DMS 273 (cell line): ENCODE measurements at regions not wholly inside any gene's neighbourhood (a gene's known extent, or its start where the extent isn't known, plus 50 kb on each side); places are given as distances from the start of the nearest gene placed in this dataset.
"Not testable (repeated sequence)": the region's sequence is repeated elsewhere in the genome, so short reads cannot be mapped to it uniquely, and the experiment has no call there.

ENCODE experiments used
- DNase-seq: peaks from one replicate; lab custom pipeline; 2025; ENCODE audit not compliant: unreplicated experiment; lab: John Stamatoyannopoulos, UW

DNA sequence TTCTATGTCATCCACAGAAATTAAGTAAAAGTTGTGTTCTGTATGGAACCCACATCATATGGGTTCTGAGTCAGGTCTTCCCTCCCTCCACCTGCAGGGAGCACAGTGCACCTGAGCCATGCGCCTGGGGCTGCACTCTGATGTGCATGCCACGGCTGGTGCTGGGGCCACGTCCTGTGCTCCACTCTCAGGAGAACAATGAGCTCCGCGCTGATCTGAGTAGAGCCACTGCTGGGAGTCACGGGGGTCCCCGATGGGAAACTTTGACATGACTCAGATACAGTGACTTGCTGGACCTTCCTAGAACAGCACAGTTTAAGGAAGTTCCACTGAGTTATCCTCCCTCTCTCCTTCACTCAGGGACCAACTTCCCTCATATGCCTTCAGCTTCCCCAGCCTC is 683.4 kb downstream of the TMEM121 start:
- no peak for DNase-seq

- no peak for DNase-seq
Measured at GRCh38 chr14:106210650-106211049, 684.3 kb downstream of the TMEM121 start.

DNA sequence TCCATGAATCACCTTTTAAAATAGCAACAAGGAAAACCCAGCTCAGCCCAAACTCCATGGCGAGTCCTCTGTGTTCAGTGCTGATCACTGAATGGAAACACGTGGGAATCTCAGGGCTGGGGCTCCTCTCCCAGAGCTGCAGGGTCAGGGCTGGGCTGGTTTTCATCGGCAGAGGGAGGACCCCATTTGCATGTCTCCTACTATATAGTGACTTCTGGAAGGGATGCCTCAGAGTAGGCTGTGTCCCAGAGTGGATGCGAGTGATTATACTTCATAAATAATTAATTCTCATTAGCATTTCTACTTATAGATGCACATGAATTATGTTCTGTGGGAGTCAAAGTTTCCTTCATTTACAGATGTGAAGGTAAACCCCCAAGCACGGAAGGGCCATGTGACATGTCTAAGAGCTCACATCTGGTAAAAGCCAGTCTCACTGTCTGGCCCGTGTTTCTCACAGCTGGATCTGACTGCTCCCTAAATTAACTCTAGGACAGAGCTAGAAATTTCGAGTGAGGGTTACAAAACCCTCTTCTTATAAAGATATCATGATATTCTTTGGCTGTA is 685.0 kb downstream of the TMEM121 start:
- DNase-seq, result no peak

DNA sequence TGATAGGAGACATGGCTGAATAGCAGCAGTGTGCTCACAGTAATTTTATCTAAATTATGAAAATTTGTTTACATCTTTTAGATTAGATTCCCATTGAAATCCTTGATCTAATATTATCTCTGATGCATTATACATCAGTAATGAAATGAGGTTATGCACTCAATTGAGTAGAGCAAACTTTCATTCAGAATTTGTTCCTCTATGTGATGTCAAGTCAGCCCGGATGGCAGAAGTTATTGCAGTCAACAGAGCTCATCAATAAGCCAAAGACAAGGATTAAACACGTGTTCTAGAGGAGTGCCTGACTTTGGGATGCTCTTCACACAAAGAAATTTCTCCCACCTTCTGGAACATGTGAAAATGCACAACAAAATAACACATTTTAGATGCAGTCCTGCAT is 688.8 kb downstream of the TMEM121 start:
- DNase-seq, result no peak

- no peak for DNase-seq
Measured at GRCh38 chr14:106216679-106217078, 690.3 kb downstream of the TMEM121 start.

DNA sequence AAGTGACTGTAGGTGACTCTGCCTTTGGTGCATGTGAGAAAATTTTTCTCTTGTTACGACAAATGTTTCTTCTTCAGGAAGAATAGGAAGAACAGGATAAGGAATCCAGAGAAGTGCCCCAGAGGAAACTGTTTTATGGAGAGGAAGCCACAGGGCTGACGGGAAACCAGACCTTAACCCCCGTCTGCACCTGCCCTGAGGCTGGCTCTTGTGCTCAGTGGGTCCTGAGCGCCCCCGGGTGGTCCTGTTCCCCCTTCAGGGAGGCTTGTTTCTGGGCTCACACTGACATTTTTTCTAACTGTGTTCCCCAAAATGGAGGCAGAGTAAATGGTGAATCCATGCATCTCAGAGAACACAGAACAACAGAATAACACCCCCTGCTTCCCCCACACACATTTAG is 691.8 kb downstream of the TMEM121 start:
- DNase-seq, result no peak

- no peak for DNase-seq
Measured at GRCh38 chr14:106222311-106222710, 695.9 kb downstream of the TMEM121 start.

- no peak for DNase-seq
Measured at GRCh38 chr14:106222731-106223130, 696.3 kb downstream of the TMEM121 start.

DNA sequence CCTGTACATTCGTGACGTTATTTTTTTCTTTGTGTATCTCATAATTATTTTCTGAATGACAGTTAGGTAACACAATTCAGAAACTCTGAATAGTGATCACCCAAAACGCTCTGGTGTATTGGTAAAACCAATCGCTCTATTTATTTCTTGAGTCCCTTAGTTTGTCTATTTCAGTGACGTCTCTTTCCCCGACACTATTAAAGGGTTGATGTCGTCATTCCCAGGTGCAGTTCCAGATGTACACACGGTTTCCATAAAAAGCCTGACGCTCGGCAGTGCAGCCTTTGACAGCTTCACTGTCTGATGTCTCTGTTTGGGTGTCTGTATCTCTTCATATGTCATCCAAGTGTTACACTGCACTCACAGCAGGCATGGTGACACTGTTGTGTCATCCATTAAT is 701.4 kb downstream of the TMEM121 start:
- DNase-seq, result no peak

- no peak for DNase-seq
Measured at GRCh38 chr14:106228541-106229158, 702.3 kb downstream of the TMEM121 start.

- DNase-seq, result no peak
Measured at GRCh38 chr14:106230071-106230470, 703.7 kb downstream of the TMEM121 start.

DNA sequence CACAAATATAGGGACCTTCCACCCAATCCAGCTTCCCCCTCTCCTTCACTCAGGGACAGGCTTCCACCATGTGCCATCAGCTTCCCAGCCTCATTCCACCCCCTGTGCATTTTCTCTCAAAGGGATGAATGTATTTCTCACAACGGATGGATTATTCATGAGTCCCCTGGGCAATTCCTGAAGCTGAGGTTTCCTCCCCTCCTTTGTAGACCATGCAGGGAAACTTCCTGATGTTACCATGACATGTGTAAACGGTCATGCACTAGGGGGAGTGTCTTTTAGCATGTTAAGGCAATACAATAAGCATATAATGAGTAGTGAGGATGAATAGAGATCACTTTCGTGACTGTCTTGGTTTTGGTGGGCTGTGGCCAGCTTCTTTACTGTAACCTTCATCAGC is 706.8 kb downstream of the TMEM121 start:
- DNase-seq, result not testable (repeated sequence)

DNA sequence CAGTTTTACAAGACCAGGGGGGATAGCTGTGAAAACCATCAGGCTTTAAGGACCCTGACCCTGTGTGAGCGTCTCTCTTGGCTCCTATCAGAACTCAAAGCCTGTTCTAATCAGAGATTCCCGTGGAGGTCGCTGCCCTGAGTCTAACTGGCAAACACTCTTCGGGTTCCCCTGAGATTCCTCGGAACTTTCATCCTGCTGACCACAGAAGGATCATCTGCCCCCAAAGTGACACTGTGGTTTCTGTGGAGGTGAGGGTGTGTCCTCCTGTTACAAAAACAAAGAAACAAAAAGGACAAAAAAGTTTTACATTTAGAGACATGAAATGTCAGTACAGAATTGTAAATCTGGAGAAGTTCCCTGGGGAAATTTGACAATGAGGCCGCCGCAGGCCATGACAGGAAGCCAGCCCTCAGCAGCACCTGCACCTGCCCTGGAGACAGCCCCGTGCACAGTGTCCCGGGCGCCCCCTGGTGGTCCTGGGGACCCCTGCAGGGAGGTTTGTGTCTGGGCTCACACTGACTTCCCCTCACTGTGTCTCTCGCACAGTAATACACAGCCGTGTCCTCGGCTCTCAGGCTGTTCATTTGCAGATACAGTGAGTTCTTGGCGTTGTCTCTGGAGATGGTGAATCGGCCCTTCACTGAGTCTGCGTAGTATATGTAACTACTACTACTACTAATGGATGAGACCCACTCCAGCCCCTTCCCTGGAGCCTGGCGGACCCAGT is 708.3 kb downstream of the TMEM121 start:
- not testable (repeated sequence) for DNase-seq

GRCh38 chr14:106235356-106236159 is 709.2 kb downstream of the TMEM121 start:
- no peak for DNase-seq

- DNase-seq, result no peak
Measured at GRCh38 chr14:106248321-106249192, 722.2 kb downstream of the TMEM121 start.

- DNase-seq, result not testable (repeated sequence)
Measured at GRCh38 chr14:106253995-106254394, 727.6 kb downstream of the TMEM121 start.

- DNase-seq, result peak; percentile 76
Measured at GRCh38 chr14:106257569-106257994, 731.2 kb downstream of the TMEM121 start.

DNA sequence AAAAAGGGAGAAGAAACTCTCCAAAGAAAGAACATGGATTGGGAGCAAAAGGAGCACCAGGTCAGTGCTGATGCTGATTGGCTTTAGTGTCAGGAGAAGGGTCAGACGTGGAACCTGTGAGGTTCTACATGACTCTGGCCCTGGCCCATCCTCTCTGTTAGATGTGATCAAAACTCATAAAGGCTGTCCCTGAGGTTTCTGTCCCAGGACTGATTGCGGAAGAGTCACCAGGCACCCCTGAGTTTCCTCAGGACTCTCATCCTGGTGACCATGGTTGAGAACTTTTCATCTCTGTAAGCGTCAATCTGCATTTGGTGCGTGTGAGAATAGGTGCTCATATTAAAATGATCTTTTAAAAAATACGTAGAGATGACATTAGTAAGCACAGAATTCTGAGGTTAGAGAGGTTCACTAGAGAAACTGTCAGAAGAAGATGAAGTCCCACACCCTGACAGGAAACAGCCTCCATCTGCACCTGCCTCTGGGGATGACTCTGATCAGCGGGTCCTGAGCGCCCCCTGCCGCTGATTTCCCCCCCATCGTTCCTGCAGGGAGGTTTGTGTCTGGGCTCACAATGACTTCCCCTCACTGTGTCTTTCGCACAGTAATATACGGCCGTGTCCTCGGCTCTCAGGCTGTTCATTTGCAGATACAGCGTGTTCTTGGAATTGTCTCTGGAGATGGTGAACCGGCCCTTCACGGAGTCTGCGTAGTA is 741.8 kb downstream of the TMEM121 start:
- DNase-seq, result peak; percentile 32

DNA sequence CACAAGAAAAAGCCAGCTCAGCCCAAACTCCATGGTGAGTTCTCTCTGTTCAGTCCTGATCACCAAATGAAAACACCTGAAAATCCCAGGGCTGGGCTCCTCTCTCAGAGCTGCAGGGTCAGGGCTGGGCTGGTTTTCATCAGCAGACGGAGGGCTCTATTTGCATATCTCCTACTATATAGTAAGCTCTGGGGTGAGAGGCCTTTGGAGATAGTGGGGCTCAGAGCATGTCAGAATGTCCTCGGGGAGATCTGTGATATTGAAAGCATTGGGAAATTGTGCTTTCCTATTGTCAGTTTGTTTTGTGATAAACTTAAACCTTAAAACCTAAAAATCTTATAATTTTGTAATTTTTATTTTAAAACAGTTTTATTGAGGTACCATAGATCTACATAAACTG is 742.6 kb downstream of the TMEM121 start:
- no peak for DNase-seq
